Gastrocnemius medialis (tissue), 4 donors: ENCODE measurements at regions not wholly inside any gene's neighbourhood (a gene's known extent, or its start where the extent isn't known, plus 50 kb on each side); places are given as distances from the start of the nearest gene placed in this dataset.

ENCODE experiments used
- CTCF ChIP-seq, 5 experiments: fragments of 450-650 bp in 3 of 5; fragments of 200-600 bp in 2 of 5; sonication (generic) in 2 of 5; IDR thresholded peaks in 4 of 5; conservative IDR thresholded peaks in 1 of 5; 1 replicate in 4 of 5; 2 replicates in 1 of 5; pipeline ENCODE4 v1.5.1; 2016 to 2019; ENCODE audit warnings: antibody characterized with exemption in 5 of 5, mild to moderate bottlenecking in 3 of 5, moderate library complexity in 3 of 5
- POLR2A ChIP-seq, 2 donors: fragments of 450-650 bp; IDR thresholded peaks; one replicate each; pipeline ENCODE4 v1.6.1; 2017; ENCODE audit warnings: antibody characterized with exemption in 2 of 2, mild to moderate bottlenecking in 2 of 2, moderate library complexity in 2 of 2

DNA sequence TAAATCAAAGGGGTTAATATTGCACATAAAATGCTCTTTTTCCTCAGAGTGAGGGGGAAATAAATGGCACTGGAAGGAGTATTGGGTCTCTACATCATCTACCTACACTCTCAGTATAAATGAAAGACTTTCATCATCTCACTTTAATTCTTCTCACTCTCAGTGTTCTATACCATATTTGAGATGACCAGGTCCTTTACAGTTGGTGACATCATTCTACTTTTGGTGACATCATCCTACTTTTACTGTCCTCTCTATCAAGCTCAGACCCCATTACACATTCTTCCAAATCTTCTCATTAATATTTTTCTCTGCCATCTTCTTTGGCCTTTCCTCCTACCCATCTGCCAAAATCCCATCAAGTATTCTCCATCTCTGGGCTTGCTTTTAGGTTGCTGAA is 74.6 kb upstream of the TMEM106B start:
- TF ChIP-seq CTCF (IDR thresholded peaks at IDR 0.05 in 4 of 5, conservative IDR thresholded peaks at IDR 0.05 in 1 of 5) (no peak), POLR2A (IDR thresholded peaks at IDR 0.05) (no peak)
